CD4-positive, alpha-beta T cell (primary cell): ENCODE measurements at regions not wholly inside any gene's neighbourhood (a gene's known extent, or its start where the extent isn't known, plus 50 kb on each side); places are given as distances from the start of the nearest gene placed in this dataset.

Experiments used
- ATAC-seq: fragments of 200-7000 bp; cut with Tn5 transposase; one replicate; pipeline ENCODE4 v1.10.0; 2022; ENCODE audit warnings: mild to moderate bottlenecking; ENCODE audit not compliant: poor library complexity
- CTCF ChIA-PET: fragments of 350-600 bp; sonication (Branson Sonifier 250); formaldehyde crosslinking; loops from one replicate; lab custom pipeline; 2021; ENCODE audit warnings: antibody characterized with exemption, inconsistent platforms; lab: Charles Lee
- POLR2A ChIA-PET: fragments of 350-600 bp; sonication (Branson Sonifier 250); formaldehyde crosslinking; loops from one replicate; lab custom pipeline; 2021; ENCODE audit warnings: antibody characterized with exemption, inconsistent platforms; lab: Charles Lee
- DNase-seq, 14 experiments: peaks; one replicate each; pipeline ENCODE4 v3.0.0-alpha.2; 2013 to 2020; ENCODE audit warnings: mixed read lengths in 2 of 14
- H3K27ac ChIP-seq, 2 donors: one replicate each; pipeline versions ENCODE4 v1.5.1 to v1.7.0; 2013; ENCODE audit warnings: low read length in 2 of 2, low read depth in 1 of 2, mild to moderate bottlenecking in 1 of 2
- H3K27me3 ChIP-seq, 2 experiments: 1 replicate in 1 of 2; 2 replicates in 1 of 2; pipeline versions ENCODE4 v1.6.1 to v1.7.0; 2013; ENCODE audit warnings: low read length in 2 of 2, control low read depth in 1 of 2, mild to moderate bottlenecking in 1 of 2, moderate library complexity in 1 of 2; ENCODE audit not compliant: insufficient read depth in 2 of 2, control insufficient read depth in 1 of 2
- H3K36me3 ChIP-seq: one replicate; pipeline ENCODE4 v1.6.1; 2013; ENCODE audit warnings: low read length, control low read depth; ENCODE audit not compliant: insufficient read depth
- H3K4me1 ChIP-seq: one replicate; pipeline ENCODE4 v1.6.1; 2013; ENCODE audit warnings: low read length, control low read depth; ENCODE audit not compliant: insufficient read depth
- H3K4me3 ChIP-seq: one replicate; pipeline ENCODE4 v1.5.1; 2013; ENCODE audit warnings: mild to moderate bottlenecking, low read length, moderate library complexity
- H3K9me3 ChIP-seq, 2 experiments: 1 replicate in 1 of 2; 2 replicates in 1 of 2; pipeline versions ENCODE4 v1.6.1 to v1.7.0; 2013; ENCODE audit warnings: low read length in 2 of 2, mild to moderate bottlenecking in 2 of 2, control low read depth in 1 of 2, moderate library complexity in 1 of 2; ENCODE audit not compliant: control insufficient read depth in 1 of 2, insufficient read depth in 1 of 2
- H3K27ac Mint-ChIP-seq: one replicate; pipeline ENCODE4 v1.8.0; 2020; ENCODE audit warnings: mixed read lengths
- H3K27me3 Mint-ChIP-seq: one replicate; pipeline ENCODE4 v1.8.0; 2021; ENCODE audit warnings: mixed read lengths
- H3K36me3 Mint-ChIP-seq: one replicate; pipeline ENCODE4 v1.8.0; 2021; ENCODE audit warnings: low read depth, mixed read lengths
- H3K4me1 Mint-ChIP-seq: one replicate; pipeline ENCODE4 v1.8.0; 2021; ENCODE audit warnings: low read depth, mixed read lengths
- H3K4me3 Mint-ChIP-seq: one replicate; pipeline ENCODE4 v1.8.0; 2020; ENCODE audit warnings: mild to moderate bottlenecking, mixed read lengths
- H3K9me3 Mint-ChIP-seq: one replicate; pipeline ENCODE4 v1.8.0; 2020; ENCODE audit warnings: mixed read lengths
- CTCF ChIP-seq: fragments of 200-600 bp; IDR thresholded peaks from one replicate; pipeline ENCODE4 v1.8.0; 2022; ENCODE audit warnings: antibody characterized with exemption, mild to moderate bottlenecking
- intact Hi-C, 2 experiments: fragments of 100-400 bp; cut with DNase I in 1 of 2; cut with micrococcal nuclease in 1 of 2; formaldehyde crosslinking; loops; one replicate each; pipeline versions ENCODE4 v1.15.1 to v1.9.0; 2023 to 2025; cut with DNase I, micrococcal nuclease

GRCh38 chr18:77884454-77884853, 634.8 kb downstream of the GALR1 start:
- no peak overlapping the region for H3K4me3 ChIP-seq
- CTCF ChIA-PET, result no interaction called here
- POLR2A ChIA-PET, result no interaction called here

GRCh38 chr18:77894060-77894459, 644.4 kb downstream of the GALR1 start:
- TF ChIP-seq CTCF, result no peak
- Histone ChIP-seq H3K36me3 (no peaks in the 10 kb centered on the region), H3K27ac (no peak overlapping the region), H3K4me1 (no peaks in the 10 kb centered on the region), H3K9me3 (peaks cover 0 to 5% of the 10 kb centered on the region in 2 experiments), H3K27me3 (no peaks in the 10 kb centered on the region), H3K4me3 (no peak overlapping the region)
- Mint-ChIP-seq H3K27me3 (peaks cover 35% of the 10 kb centered on the region), H3K9me3 (no peaks in the 10 kb centered on the region), H3K27ac (no peak overlapping the region), H3K4me3 (no peak overlapping the region), H3K36me3 (no peaks in the 10 kb centered on the region), H3K4me1 (no peaks in the 10 kb centered on the region)
- DNase-seq (no peak), ATAC-seq (no peak)
- intact Hi-C loops, result no loop called here
- CTCF ChIA-PET, result no interaction called here
- POLR2A ChIA-PET, result no interaction called here

More at GRCh38 chr18:77884454-77884853, 634.8 kb downstream of the GALR1 start:
- intact Hi-C loops, result no loop called here
- DNase-seq (no peak), ATAC-seq (no peak)
- no peaks in the 10 kb centered on the region for H3K4me1 Mint-ChIP-seq
- Histone ChIP-seq H3K36me3 (no peaks in the 10 kb centered on the region), H3K27ac (no peak overlapping the region), H3K4me1 (no peaks in the 10 kb centered on the region), H3K27me3 (no peaks in the 10 kb centered on the region), H3K9me3 (no peaks in the 10 kb centered on the region)
- H3K27me3 Mint-ChIP-seq, result peaks cover 3% of the 10 kb centered on the region
- no peak overlapping the region for H3K4me3 Mint-ChIP-seq
- no peak overlapping the region for H3K27ac Mint-ChIP-seq
- no peaks in the 10 kb centered on the region for H3K36me3 Mint-ChIP-seq
- no peaks in the 10 kb centered on the region for H3K9me3 Mint-ChIP-seq
- no peak for TF ChIP-seq CTCF

- Mint-ChIP-seq H3K27me3 (peaks cover 43% of the 10 kb centered on the region), H3K36me3 (no peaks in the 10 kb centered on the region), H3K27ac (no peak overlapping the region), H3K4me3 (no peak overlapping the region), H3K4me1 (no peaks in the 10 kb centered on the region), H3K9me3 (no peaks in the 10 kb centered on the region)
- intact Hi-C loops, result loop anchor here (5.0 kb wide), 2 partner anchors 963 to 1352 kb away; no protein-coding TSS in a partner anchor
- no peak for DNase-seq
- H3K27ac ChIP-seq, result no peak overlapping the region
- no peaks in the 10 kb centered on the region for H3K27me3 ChIP-seq
- no peaks in the 10 kb centered on the region for H3K36me3 ChIP-seq
- ATAC-seq, result no peak
- TF ChIP-seq CTCF, result no peak
- no peak overlapping the region for H3K4me3 ChIP-seq
- H3K4me1 ChIP-seq, result peaks cover 6% of the 10 kb centered on the region
- ChIA-PET POLR2A (no interaction called here), CTCF (no interaction called here)
- H3K9me3 ChIP-seq, result peaks cover 0 to 5% of the 10 kb centered on the region in 2 experiments
Observed at GRCh38 chr18:77895250-77895649, 645.6 kb downstream of the GALR1 start.
